Gastrocnemius medialis (tissue), 4 donors: ENCODE measurements at regions not wholly inside any gene's neighbourhood (a gene's known extent, or its start where the extent isn't known, plus 50 kb on each side); places are given as distances from the start of the nearest gene placed in this dataset.

ENCODE experiments used
- ATAC-seq, 2 donors: fragments of 150-250 bp; one replicate each; pipeline ENCODE4 v1.9.1; 2016
- DNase-seq, 2 donors: peaks; one replicate each; pipeline ENCODE4 v3.0.0-alpha.2; 2019
- H3K27ac ChIP-seq, 4 donors: fragments of 200-600 bp; sonication (generic); 1 replicate in 1 of 4; 2 replicates in 3 of 4; pipeline ENCODE4 v1.5.1; 2016 to 2018; ENCODE audit warnings: mild to moderate bottlenecking in 2 of 4, moderate library complexity in 1 of 4
- H3K27me3 ChIP-seq, 3 donors: fragments of 200-600 bp; sonication (generic) in 2 of 3; 1 replicate in 1 of 3; 2 replicates in 2 of 3; pipeline versions ENCODE4 v1.5.1 to v1.6.0; 2016 to 2019; ENCODE audit warnings: mild to moderate bottlenecking in 1 of 3, moderate library complexity in 1 of 3
- H3K36me3 ChIP-seq, 2 donors: fragments of 200-600 bp; sonication (generic) in 1 of 2; one replicate each; pipeline ENCODE4 v1.5.1; 2017 to 2018
- H3K4me1 ChIP-seq, 2 donors: fragments of 200-600 bp; sonication (generic) in 1 of 2; one replicate each; pipeline ENCODE4 v1.5.1; 2016 to 2017; ENCODE audit warnings: mild to moderate bottlenecking in 2 of 2
- H3K4me3 ChIP-seq, 4 donors: fragments of 200-600 bp; sonication (generic) in 3 of 4; 1 replicate in 1 of 4; 2 replicates in 3 of 4; pipeline ENCODE4 v1.5.1; 2016 to 2019; ENCODE audit warnings: mild to moderate bottlenecking in 2 of 4
- H3K9me3 ChIP-seq, 3 donors: fragments of 200-600 bp; sonication (generic) in 2 of 3; 1 replicate in 1 of 3; 2 replicates in 2 of 3; pipeline ENCODE4 v1.5.1; 2016 to 2019
- CTCF ChIP-seq, 5 experiments: fragments of 450-650 bp in 3 of 5; fragments of 200-600 bp in 2 of 5; sonication (generic) in 2 of 5; IDR thresholded peaks in 4 of 5; conservative IDR thresholded peaks in 1 of 5; 1 replicate in 4 of 5; 2 replicates in 1 of 5; pipeline ENCODE4 v1.5.1; 2016 to 2019; ENCODE audit warnings: antibody characterized with exemption in 5 of 5, mild to moderate bottlenecking in 3 of 5, moderate library complexity in 3 of 5
- POLR2A ChIP-seq, 2 donors: fragments of 450-650 bp; IDR thresholded peaks; one replicate each; pipeline ENCODE4 v1.6.1; 2017; ENCODE audit warnings: antibody characterized with exemption in 2 of 2, mild to moderate bottlenecking in 2 of 2, moderate library complexity in 2 of 2
- in situ Hi-C, 4 donors: fragments of 200-750 bp; cut with MboI; loops; one replicate each; pipeline versions ENCODE4 v1.15.0 to v1.8.0; 2017; ENCODE audit warnings: low sequenced_read_pairs in 4 of 4
- intact Hi-C: fragments of 100-400 bp; cut with DNase I; formaldehyde crosslinking; loops from one replicate; pipeline ENCODE4 v1.15.1; 2023; ENCODE audit warnings: low total_unique reads

GRCh38 chr13:59145381-59145780 is 1018.3 kb downstream of the DIAPH3 start:
- no peak for DNase-seq
- Histone ChIP-seq H3K9me3 (no peaks in the 10 kb centered on the region), H3K27me3 (no peaks in the 10 kb centered on the region), H3K36me3 (no peaks in the 10 kb centered on the region), H3K27ac (no peak overlapping the region), H3K4me3 (no peak overlapping the region), H3K4me1 (no peaks in the 10 kb centered on the region)
- intact Hi-C loops (no loop called here), in situ Hi-C loops (no loop called here)
- no peak for ATAC-seq
- TF ChIP-seq CTCF (IDR thresholded peaks at IDR 0.05 in 4 of 5, conservative IDR thresholded peaks at IDR 0.05 in 1 of 5) (no peak), POLR2A (IDR thresholded peaks at IDR 0.05) (no peak)

- Histone ChIP-seq H3K36me3 (no peaks in the 10 kb centered on the region), H3K9me3 (no peaks in the 10 kb centered on the region), H3K4me1 (no peaks in the 10 kb centered on the region), H3K4me3 (no peak overlapping the region), H3K27me3 (no peaks in the 10 kb centered on the region), H3K27ac (no peak overlapping the region)
- DNase-seq, result no peak
- ATAC-seq, result no peak
- no peak for TF ChIP-seq CTCF (IDR thresholded peaks at IDR 0.05 in 4 of 5, conservative IDR thresholded peaks at IDR 0.05 in 1 of 5)
- TF ChIP-seq POLR2A (IDR thresholded peaks at IDR 0.05), result no peak
- in situ Hi-C loops (no loop called here), intact Hi-C loops (no loop called here)
Measured at GRCh38 chr13:59157181-59157580, 1006.5 kb downstream of the DIAPH3 start.

- H3K27me3 ChIP-seq, result no peaks in the 10 kb centered on the region
- in situ Hi-C loops, result no loop called here
- H3K27ac ChIP-seq, result no peak overlapping the region
- TF ChIP-seq CTCF (IDR thresholded peaks at IDR 0.05 in 4 of 5, conservative IDR thresholded peaks at IDR 0.05 in 1 of 5) (no peak), POLR2A (IDR thresholded peaks at IDR 0.05) (no peak)
- DNase-seq (no peak), ATAC-seq (no peak)
- intact Hi-C loops, result no loop called here
- H3K4me3 ChIP-seq, result no peak overlapping the region
- no peaks in the 10 kb centered on the region for H3K4me1 ChIP-seq
- H3K9me3 ChIP-seq, result no peaks in the 10 kb centered on the region
- H3K36me3 ChIP-seq, result no peaks in the 10 kb centered on the region
Measured at GRCh38 chr13:59166174-59166573, 997.6 kb downstream of the DIAPH3 start.

- in situ Hi-C loops (no loop called here), intact Hi-C loops (no loop called here)
- H3K4me1 ChIP-seq, result no peaks in the 10 kb centered on the region
- H3K27ac ChIP-seq, result no peak overlapping the region
- H3K4me3 ChIP-seq, result no peak overlapping the region
- no peaks in the 10 kb centered on the region for H3K9me3 ChIP-seq
- no peak for TF ChIP-seq CTCF (IDR thresholded peaks at IDR 0.05 in 4 of 5, conservative IDR thresholded peaks at IDR 0.05 in 1 of 5)
- no peak for TF ChIP-seq POLR2A (IDR thresholded peaks at IDR 0.05)
- ATAC-seq, result no peak
- no peaks in the 10 kb centered on the region for H3K36me3 ChIP-seq
- H3K27me3 ChIP-seq, result no peaks in the 10 kb centered on the region
- no peak for DNase-seq
Measured at GRCh38 chr13:59172076-59172475, 991.7 kb downstream of the DIAPH3 start.

GRCh38 chr13:59176775-59177174 is 987.0 kb downstream of the DIAPH3 start:
- Histone ChIP-seq H3K4me1 (no peaks in the 10 kb centered on the region), H3K27me3 (no peaks in the 10 kb centered on the region), H3K27ac (no peak overlapping the region), H3K9me3 (no peaks in the 10 kb centered on the region), H3K36me3 (no peaks in the 10 kb centered on the region), H3K4me3 (no peak overlapping the region)
- TF ChIP-seq CTCF (IDR thresholded peaks at IDR 0.05 in 4 of 5, conservative IDR thresholded peaks at IDR 0.05 in 1 of 5) (no peak), POLR2A (IDR thresholded peaks at IDR 0.05) (no peak)
- DNase-seq (no peak), ATAC-seq (no peak)
- intact Hi-C loops (no loop called here), in situ Hi-C loops (no loop called here)
